Head of caudate nucleus (tissue), 42 donors: ENCODE measurements at regions not wholly inside any gene's neighbourhood (a gene's known extent, or its start where the extent isn't known, plus 50 kb on each side); places are given as distances from the start of the nearest gene placed in this dataset.

Source experiments
- DNase-seq, 42 donors: peaks; one replicate each; pipeline versions ENCODE4 v3.0.0 to v3.0.0-alpha.2; 2020 to 2021; ENCODE audit warnings: mixed read lengths in 7 of 42
- intact Hi-C: fragments of 100-400 bp; cut with DNase I; formaldehyde crosslinking; loops from one replicate; pipeline ENCODE4 v1.15.0; 2022

GRCh38 chr1:115211071-115211745 is 121.9 kb upstream of the TSPAN2 start:
- no peak for DNase-seq
- intact Hi-C loops, result no loop called here

- intact Hi-C loops, result no loop called here
- DNase-seq, result no peak
Measured at GRCh38 chr1:115210302-115210711, 121.0 kb upstream of the TSPAN2 start.

- DNase-seq, result no peak
Measured at GRCh38 chr1:115204513-115204912, 115.2 kb upstream of the TSPAN2 start.

GRCh38 chr1:115203287-115203686 is 114.0 kb upstream of the TSPAN2 start:
- DNase-seq, result no peak
- intact Hi-C loops, result no loop called here

More at GRCh38 chr1:115204513-115204912, 115.2 kb upstream of the TSPAN2 start:
- intact Hi-C loops, result no loop called here

- intact Hi-C loops, result no loop called here
- no peak for DNase-seq
Measured at GRCh38 chr1:115201598-115201997, 112.3 kb upstream of the TSPAN2 start.

- no peak for DNase-seq
- intact Hi-C loops, result no loop called here
Measured at GRCh38 chr1:115199416-115200132, 110.3 kb upstream of the TSPAN2 start.

- intact Hi-C loops, result no loop called here
- DNase-seq, result no peak
Measured at GRCh38 chr1:115198938-115199337, 109.6 kb upstream of the TSPAN2 start.

GRCh38 chr1:115196296-115196695 is 107.0 kb upstream of the TSPAN2 start:
- no peak for DNase-seq
- intact Hi-C loops, result no loop called here

GRCh38 chr1:115194506-115194905 is 105.2 kb upstream of the TSPAN2 start:
- intact Hi-C loops, result no loop called here
- no peak for DNase-seq

- intact Hi-C loops, result no loop called here
- no peak for DNase-seq
Measured at GRCh38 chr1:115193046-115193828, 103.9 kb upstream of the TSPAN2 start.

GRCh38 chr1:115192200-115192767 is 103.0 kb upstream of the TSPAN2 start:
- intact Hi-C loops, result no loop called here
- DNase-seq, result no peak

- intact Hi-C loops, result no loop called here
- DNase-seq, result no peak
Measured at GRCh38 chr1:115191691-115192090, 102.4 kb upstream of the TSPAN2 start.

- intact Hi-C loops, result no loop called here
- DNase-seq, result no peak
Measured at GRCh38 chr1:115190540-115191170, 101.4 kb upstream of the TSPAN2 start.

GRCh38 chr1:115189814-115190539 is 100.7 kb upstream of the TSPAN2 start:
- peak in 19 of 42 donors; percentile 5 to 62 (median 29) for DNase-seq
- intact Hi-C loops, result no loop called here

- intact Hi-C loops, result no loop called here
Measured at GRCh38 chr1:115188680-115189395, 99.5 kb upstream of the TSPAN2 start.

GRCh38 chr1:115186711-115187265 is 97.5 kb upstream of the TSPAN2 start:
- peak in 6 of 42 donors; percentile 13 to 38 (median 22) for DNase-seq
- intact Hi-C loops, result no loop called here

More at GRCh38 chr1:115188680-115189395, 99.5 kb upstream of the TSPAN2 start:
- DNase-seq, result no peak

GRCh38 chr1:115185336-115185735 is 96.0 kb upstream of the TSPAN2 start:
- DNase-seq, result no peak
- intact Hi-C loops, result no loop called here

- DNase-seq, result peak in 1 of 42 donors; percentile 38
- intact Hi-C loops, result no loop called here
Measured at GRCh38 chr1:115184951-115185331, 95.6 kb upstream of the TSPAN2 start.
